A549 (cell line): ENCODE measurements at regions not wholly inside any gene's neighbourhood (a gene's known extent, or its start where the extent isn't known, plus 50 kb on each side); places are given as distances from the start of the nearest gene placed in this dataset.

ENCODE experiments used
- ATAC-seq, 2 experiments: fragments of 200-7000 bp in 1 of 2; fragments of >200 bp in 1 of 2; cut with Nextera tagmentation in 1 of 2; cut with Tn5 transposase in 1 of 2; 3 replicates each; pipeline versions ENCODE4 v1.8.0 to v1.9.1; 2018 to 2020; ENCODE audit warnings: mild to moderate bottlenecking in 1 of 2, moderate library complexity in 1 of 2
- CTCF ChIA-PET: fragments of 300-600 bp; sonication (Branson Sonifier 250); formaldehyde crosslinking; extraction: SDS; loops from one replicate; lab custom pipeline; 2021; ENCODE audit warnings: antibody characterized with exemption, inconsistent platforms; lab: Yijun Ruan, JAX
- POLR2A ChIA-PET: fragments of 350-600 bp; formaldehyde crosslinking; extraction: SDS; loops from one replicate; lab custom pipeline; 2021; ENCODE audit warnings: antibody characterized with exemption, inconsistent platforms; lab: Yijun Ruan, JAX
- DNase-seq, 2 experiments: peaks; one replicate each; pipeline versions ENCODE4 v3.0.0 to v3.0.0-alpha.2; 2011 to 2016; ENCODE audit warnings: low read depth in 1 of 2, low spot score in 1 of 2
- FAIRE-seq: peaks from 2 replicates; lab custom pipeline; 2011; peaks lifted over from hg19 to GRCh38; lab: Jason Lieb, UNC
- H3K27ac ChIP-seq, 2 experiments: fragments of >200 bp; sonication (Bioruptor Twin); formaldehyde crosslinking; 3 replicates each; pipeline ENCODE4 v1.5.1; 2016 to 2017
- H3K4me1 ChIP-seq: fragments of >200 bp; sonication (Bioruptor Twin); formaldehyde crosslinking; 3 replicates; pipeline ENCODE4 v1.6.1; 2016
- H3K4me2 ChIP-seq: fragments of >200 bp; sonication (Bioruptor Twin); formaldehyde crosslinking; 3 replicates; pipeline ENCODE4 v1.6.1; 2016
- H3K4me3 ChIP-seq: fragments of >200 bp; sonication (Bioruptor Twin); formaldehyde crosslinking; 3 replicates; pipeline ENCODE4 v1.5.1; 2016
- H3K9me3 ChIP-seq: fragments of >200 bp; sonication (Bioruptor Twin); formaldehyde crosslinking; 3 replicates; pipeline ENCODE4 v1.6.1; 2016
- BCL3 ChIP-seq: fragments of >200 bp; sonication (Bioruptor Twin); formaldehyde crosslinking; IDR thresholded peaks from 3 replicates; pipeline ENCODE4 v1.6.1; 2016
- BHLHE40 ChIP-seq: IDR thresholded peaks from 2 replicates; pipeline ENCODE4 v1.6.1; 2012; ENCODE audit warnings: low read depth, low read length, inconsistent platforms
- CHD2 ChIP-seq: fragments of 150-350 bp; IDR thresholded peaks from 2 replicates; pipeline ENCODE4 v1.6.1; 2014; ENCODE audit warnings: low read length; ENCODE audit not compliant: partially characterized antibody
- CHD4 ChIP-seq: fragments of 200-600 bp; sonication (generic); IDR thresholded peaks from 2 replicates; pipeline ENCODE4 v1.6.1; 2016; ENCODE audit warnings: antibody characterized with exemption, mild to moderate bottlenecking, borderline replicate concordance
- E2F6 ChIP-seq: IDR thresholded peaks from 2 replicates; pipeline ENCODE4 v1.6.1; 2012; ENCODE audit warnings: low read depth, borderline replicate concordance
- EHMT2 ChIP-seq: fragments of 200-600 bp; sonication (generic); IDR thresholded peaks from 2 replicates; pipeline ENCODE4 v1.6.1; 2016; ENCODE audit warnings: antibody characterized with exemption, low read depth, mild to moderate bottlenecking, moderate library complexity
- EP300 ChIP-seq, 2 experiments: fragments of >200 bp; sonication (Bioruptor Twin); formaldehyde crosslinking; IDR thresholded peaks; 2 replicates in 1 of 2; 3 replicates in 1 of 2; pipeline ENCODE4 v1.6.1; 2016 to 2017
- FOSL2 ChIP-seq, 2 experiments: fragments of 450-650 bp in 1 of 2; fragments of >200 bp in 1 of 2; sonication (Bioruptor Twin) in 1 of 2; formaldehyde crosslinking; IDR thresholded peaks; 2 replicates each; pipeline versions ENCODE4 v1.5.0 to v1.6.1; 2016 to 2020; ENCODE audit warnings: mild to moderate bottlenecking in 1 of 2, moderate library complexity in 1 of 2
- HDAC2 ChIP-seq: fragments of 200-600 bp; sonication (generic); IDR thresholded peaks from 2 replicates; pipeline ENCODE4 v1.6.1; 2016
- HEYL ChIP-seq: fragments of 250-450 bp; sonication (Bioruptor Pico); IDR thresholded peaks from 2 replicates; pipeline ENCODE4 v1.8.0; 2021; ENCODE audit warnings: mild to moderate bottlenecking, moderate library complexity
- HOXB13 ChIP-seq: fragments of 250-450 bp; sonication (Bioruptor Pico); IDR thresholded peaks from 2 replicates; pipeline ENCODE4 v1.5.0; 2020; ENCODE audit warnings: low read depth, mild to moderate bottlenecking, moderate library complexity
- JUN ChIP-seq, 2 experiments: fragments of >200 bp; sonication (Bioruptor Twin); formaldehyde crosslinking; IDR thresholded peaks; 2 replicates in 1 of 2; 3 replicates in 1 of 2; pipeline ENCODE4 v1.6.1; 2016 to 2017
- JUNB ChIP-seq: fragments of >200 bp; sonication (Bioruptor Twin); formaldehyde crosslinking; IDR thresholded peaks from 2 replicates; pipeline ENCODE4 v1.6.1; 2016
- MAFK ChIP-seq: fragments of 450-650 bp; IDR thresholded peaks from 2 replicates; pipeline ENCODE4 v1.6.1; 2014; ENCODE audit not compliant: partially characterized antibody
- MYC ChIP-seq: IDR thresholded peaks from 2 replicates; pipeline ENCODE4 v1.6.1; 2012; ENCODE audit warnings: mild to moderate bottlenecking, inconsistent platforms, low read length, improper control_type of control experiment, borderline replicate concordance
- NPAS2 ChIP-seq: fragments of 250-450 bp; sonication (Bioruptor Pico); IDR thresholded peaks from 2 replicates; pipeline ENCODE4 v1.8.0; 2022; ENCODE audit warnings: mild to moderate bottlenecking, moderate library complexity, borderline replicate concordance
- PHF8 ChIP-seq: fragments of 200-600 bp; sonication (generic); IDR thresholded peaks from 2 replicates; pipeline ENCODE4 v1.6.1; 2016; ENCODE audit warnings: low read depth, mild to moderate bottlenecking, antibody characterized with exemption, moderate library complexity, borderline replicate concordance
- POLR2A ChIP-seq: IDR thresholded peaks from 2 replicates; pipeline ENCODE4 v1.6.1; 2012; ENCODE audit warnings: mild to moderate bottlenecking, low read length
- RARB ChIP-seq: fragments of 250-450 bp; sonication (Bioruptor Pico); IDR thresholded peaks from 2 replicates; pipeline ENCODE4 v1.8.0; 2021; ENCODE audit warnings: mild to moderate bottlenecking, moderate library complexity
- RCOR1 ChIP-seq: fragments of 150-350 bp; IDR thresholded peaks from 2 replicates; pipeline ENCODE4 v1.6.1; 2014; ENCODE audit warnings: antibody characterized with exemption, low read length, low read depth
- SMC3 ChIP-seq: fragments of >200 bp; sonication (Bioruptor Twin); formaldehyde crosslinking; IDR thresholded peaks from 3 replicates; pipeline ENCODE4 v1.6.1; 2018; ENCODE audit warnings: inconsistent platforms
- SREBF2 ChIP-seq: fragments of 450-650 bp; IDR thresholded peaks from 2 replicates; pipeline ENCODE4 v1.6.1; 2014; ENCODE audit warnings: mild to moderate bottlenecking, moderate library complexity
- TP53 ChIP-seq: fragments of 250-450 bp; sonication (Bioruptor Pico); IDR thresholded peaks from 2 replicates; pipeline ENCODE4 v1.5.0; 2021; ENCODE audit warnings: mild to moderate bottlenecking, moderate library complexity
- USF2 ChIP-seq: fragments of 450-650 bp; IDR thresholded peaks from 2 replicates; pipeline ENCODE4 v1.6.1; 2014; ENCODE audit warnings: antibody characterized with exemption
- ZSCAN20 ChIP-seq: fragments of 250-450 bp; sonication (Bioruptor Pico); IDR thresholded peaks from 2 replicates; pipeline ENCODE4 v1.8.0; 2022; ENCODE audit warnings: mild to moderate bottlenecking, moderate library complexity
- WGBS: methylation state at CpG from one replicate; pipeline ENCODE4 v1.1.6; 2017; ENCODE audit errors: missing lambda C conversion rate; 5-methylcytosine and 5-hydroxymethylcytosine counted together

GRCh38 chr2:16058256-16058655 is 117.9 kb downstream of the MYCN start:
- ATAC-seq (no peak), FAIRE-seq (no peak), DNase-seq (no peak)
- no peaks in the 10 kb centered on the region for H3K4me1 ChIP-seq
- TF ChIP-seq RCOR1 (no peak), ZSCAN20 (CRISPR knock-in tag) (no peak), USF2 (no peak), FOSL2 (IDR thresholded peaks at IDR 0.05) (no peak), FOSL2 (CRISPR knock-in tag; IDR thresholded peaks at IDR 0.05) (no peak), JUNB (no peak), SREBF2 (no peak), EP300 (IDR thresholded peaks at IDR 0.05) (no peak), SMC3 (no peak), BHLHE40 (no peak), HEYL (CRISPR knock-in tag) (no peak), PHF8 (no peak), CHD2 (no peak)
- H3K9me3 ChIP-seq: peaks cover 14% of the 10 kb centered on the region; the same call in 2 of the 3 replicates
- no peak overlapping the region for H3K4me3 ChIP-seq
- CTCF ChIA-PET: interaction anchor here (1.2 kb wide), 1 partner anchor 9 kb away, joined by 4 read pairs; no protein-coding TSS in a partner anchor
- H3K27ac ChIP-seq: no peak overlapping the region
- POLR2A ChIA-PET: no interaction called here
- 8% methylated on average over 6 of the region's 6 CpGs for WGBS
- H3K4me2 ChIP-seq: no peak overlapping the region

GRCh38 chr2:16057661-16058060 is 117.3 kb downstream of the MYCN start:
- no peak for DNase-seq
- FAIRE-seq: no peak
- no peak for ATAC-seq
- TF ChIP-seq NPAS2 (CRISPR knock-in tag): no peak
- no peak for TF ChIP-seq PHF8
- TF ChIP-seq HOXB13 (CRISPR knock-in tag): no peak
- TF ChIP-seq EP300 (IDR thresholded peaks at IDR 0.05): no peak
- TF ChIP-seq HDAC2: no peak
- no peak for TF ChIP-seq CHD4
- no peak for TF ChIP-seq BHLHE40
- TF ChIP-seq E2F6: no peak
- TF ChIP-seq POLR2A: no peak
- no peak for TF ChIP-seq RARB
- no peak for TF ChIP-seq USF2
- no peak for TF ChIP-seq MYC
- TF ChIP-seq MAFK: no peak
- TF ChIP-seq EHMT2: no peak
- no peak for TF ChIP-seq BCL3
- TF ChIP-seq TP53: no peak
- no peak for TF ChIP-seq JUN (IDR thresholded peaks at IDR 0.05)
- WGBS: 44% methylated on average over 10 of the region's 10 CpGs
- Histone ChIP-seq H3K4me3 (no peak overlapping the region), H3K9me3 (peaks cover 8% of the 10 kb centered on the region; the same call in 2 of the 3 replicates), H3K27ac (no peak overlapping the region), H3K4me2 (no peak overlapping the region), H3K4me1 (no peaks in the 10 kb centered on the region)
- ChIA-PET POLR2A (no interaction called here), CTCF (interaction anchor here (1.2 kb wide), 1 partner anchor 10 kb away, joined by 4 read pairs; no protein-coding TSS in a partner anchor)
